Stimulated activated memory B cell treated with anti-CD40 and anti-IgM and Interleukin-4, amounts not matched to agents 10 μg/mL and 1 μg/mL and 100 μg/mL, for 72 hours (primary cell): ENCODE measurements at regions not wholly inside any gene's neighbourhood (a gene's known extent, or its start where the extent isn't known, plus 50 kb on each side); places are given as distances from the start of the nearest gene placed in this dataset.
"Not testable (repeated sequence)": the region's sequence is repeated elsewhere in the genome, so short reads cannot be mapped to it uniquely, and the experiment has no call there.

Experiments
- ATAC-seq: fragments of 150-1000 bp; cut with Tn5 transposase; 2 replicates; pipeline ENCODE4 v1.10.0; 2021
- H3K27ac Mint-ChIP-seq: one replicate; pipeline ENCODE4 v1.8.0; 2022; ENCODE audit warnings: mild to moderate bottlenecking, mixed read lengths
- H3K27me3 Mint-ChIP-seq: one replicate; pipeline ENCODE4 v1.8.0; 2022; ENCODE audit warnings: mixed read lengths
- H3K36me3 Mint-ChIP-seq: one replicate; pipeline ENCODE4 v1.8.0; 2022; ENCODE audit warnings: mixed read lengths
- H3K4me1 Mint-ChIP-seq: one replicate; pipeline ENCODE4 v1.8.0; 2022; ENCODE audit warnings: mixed read lengths
- H3K4me3 Mint-ChIP-seq: one replicate; pipeline ENCODE4 v1.8.0; 2022; ENCODE audit warnings: mild to moderate bottlenecking, moderate library complexity, mixed read lengths
- H3K9me3 Mint-ChIP-seq: one replicate; pipeline ENCODE4 v1.8.0; 2022; ENCODE audit warnings: mixed read lengths

GRCh38 chr3:157602424-157602823, 99.2 kb upstream of the VEPH1 start:
- peaks cover 16% of the 10 kb centered on the region for H3K27me3 Mint-ChIP-seq

GRCh38 chr3:157595259-157595658, 92.0 kb upstream of the VEPH1 start:
- no peak overlapping the region for H3K4me3 Mint-ChIP-seq
- H3K4me1 Mint-ChIP-seq: no peaks in the 10 kb centered on the region
- no peaks in the 10 kb centered on the region for H3K36me3 Mint-ChIP-seq
- ATAC-seq: no peak
- H3K27ac Mint-ChIP-seq: no peak overlapping the region
- peaks cover 9% of the 10 kb centered on the region for H3K27me3 Mint-ChIP-seq
- no peaks in the 10 kb centered on the region for H3K9me3 Mint-ChIP-seq

More at GRCh38 chr3:157602424-157602823, 99.2 kb upstream of the VEPH1 start:
- H3K9me3 Mint-ChIP-seq: no peaks in the 10 kb centered on the region
- ATAC-seq: no peak
- no peak overlapping the region for H3K4me3 Mint-ChIP-seq
- peaks cover 6% of the 10 kb centered on the region for H3K4me1 Mint-ChIP-seq
- H3K27ac Mint-ChIP-seq: no peak overlapping the region
- no peaks in the 10 kb centered on the region for H3K36me3 Mint-ChIP-seq

- Mint-ChIP-seq H3K4me1 (no peaks in the 10 kb centered on the region), H3K27ac (no peak overlapping the region), H3K27me3 (peaks cover 9% of the 10 kb centered on the region), H3K9me3 (no peaks in the 10 kb centered on the region), H3K36me3 (no peaks in the 10 kb centered on the region), H3K4me3 (no peak overlapping the region)
- no peak for ATAC-seq
Measured at GRCh38 chr3:157594413-157594812, 91.2 kb upstream of the VEPH1 start.

GRCh38 chr3:157592769-157593168, 89.6 kb upstream of the VEPH1 start:
- Mint-ChIP-seq H3K4me3 (no peak overlapping the region), H3K27ac (no peak overlapping the region), H3K36me3 (no peaks in the 10 kb centered on the region), H3K27me3 (peaks cover 9% of the 10 kb centered on the region), H3K9me3 (no peaks in the 10 kb centered on the region), H3K4me1 (no peaks in the 10 kb centered on the region)
- no peak for ATAC-seq

GRCh38 chr3:157590273-157590672, 87.1 kb upstream of the VEPH1 start:
- no peak overlapping the region for H3K27ac Mint-ChIP-seq
- H3K4me3 Mint-ChIP-seq: no peak overlapping the region
- no peaks in the 10 kb centered on the region for H3K27me3 Mint-ChIP-seq
- H3K36me3 Mint-ChIP-seq: no peaks in the 10 kb centered on the region
- no peak for ATAC-seq
- peaks cover 3% of the 10 kb centered on the region for H3K9me3 Mint-ChIP-seq
- no peaks in the 10 kb centered on the region for H3K4me1 Mint-ChIP-seq

- Mint-ChIP-seq H3K27me3 (no peaks in the 10 kb centered on the region), H3K27ac (no peak overlapping the region), H3K4me3 (no peak overlapping the region), H3K36me3 (no peaks in the 10 kb centered on the region), H3K4me1 (no peaks in the 10 kb centered on the region), H3K9me3 (peaks cover 3% of the 10 kb centered on the region)
- ATAC-seq: no peak
Measured at GRCh38 chr3:157589211-157589610, 86.0 kb upstream of the VEPH1 start.

GRCh38 chr3:157588386-157589060, 85.3 kb upstream of the VEPH1 start:
- no peaks in the 10 kb centered on the region for H3K4me1 Mint-ChIP-seq
- H3K4me3 Mint-ChIP-seq: no peak overlapping the region
- no peaks in the 10 kb centered on the region for H3K36me3 Mint-ChIP-seq
- peaks cover 3% of the 10 kb centered on the region for H3K9me3 Mint-ChIP-seq
- H3K27me3 Mint-ChIP-seq: no peaks in the 10 kb centered on the region
- H3K27ac Mint-ChIP-seq: no peak overlapping the region
- no peak for ATAC-seq

GRCh38 chr3:157586293-157586692, 83.1 kb upstream of the VEPH1 start:
- Mint-ChIP-seq H3K27ac (no peak overlapping the region), H3K36me3 (no peaks in the 10 kb centered on the region)
- ATAC-seq: no peak

GRCh38 chr3:157585386-157585785, 82.2 kb upstream of the VEPH1 start:
- Mint-ChIP-seq H3K36me3 (no peaks in the 10 kb centered on the region), H3K27me3 (no peaks in the 10 kb centered on the region), H3K27ac (no peak overlapping the region), H3K4me1 (no peaks in the 10 kb centered on the region), H3K9me3 (peaks cover 3% of the 10 kb centered on the region), H3K4me3 (no peak overlapping the region)
- ATAC-seq: no peak

More at GRCh38 chr3:157586293-157586692, 83.1 kb upstream of the VEPH1 start:
- Mint-ChIP-seq H3K9me3 (peaks cover 3% of the 10 kb centered on the region), H3K27me3 (no peaks in the 10 kb centered on the region), H3K4me1 (no peaks in the 10 kb centered on the region), H3K4me3 (no peak overlapping the region)

- H3K36me3 Mint-ChIP-seq: no peaks in the 10 kb centered on the region
- no peaks in the 10 kb centered on the region for H3K4me1 Mint-ChIP-seq
- no peak for ATAC-seq
- H3K9me3 Mint-ChIP-seq: peaks cover 3% of the 10 kb centered on the region
- H3K27me3 Mint-ChIP-seq: no peaks in the 10 kb centered on the region
- H3K27ac Mint-ChIP-seq: no peak overlapping the region
- H3K4me3 Mint-ChIP-seq: no peak overlapping the region
Measured at GRCh38 chr3:157582637-157582973, 79.4 kb upstream of the VEPH1 start.

- not testable (repeated sequence) for H3K4me1 Mint-ChIP-seq, H3K27me3 Mint-ChIP-seq, ATAC-seq, H3K27ac Mint-ChIP-seq, H3K9me3 Mint-ChIP-seq, H3K36me3 Mint-ChIP-seq, H3K4me3 Mint-ChIP-seq
Measured at GRCh38 chr3:157581956-157582636, 78.9 kb upstream of the VEPH1 start.

GRCh38 chr3:157581371-157581770, 78.2 kb upstream of the VEPH1 start:
- H3K36me3 Mint-ChIP-seq: no peaks in the 10 kb centered on the region
- H3K27me3 Mint-ChIP-seq: no peaks in the 10 kb centered on the region
- no peak for ATAC-seq
- no peaks in the 10 kb centered on the region for H3K4me1 Mint-ChIP-seq
- no peak overlapping the region for H3K27ac Mint-ChIP-seq
- no peak overlapping the region for H3K4me3 Mint-ChIP-seq
- no peaks in the 10 kb centered on the region for H3K9me3 Mint-ChIP-seq

GRCh38 chr3:157578181-157578580, 75.0 kb upstream of the VEPH1 start:
- ATAC-seq: no peak
- Mint-ChIP-seq H3K4me1 (no peaks in the 10 kb centered on the region), H3K36me3 (no peaks in the 10 kb centered on the region), H3K27me3 (no peaks in the 10 kb centered on the region), H3K9me3 (no peaks in the 10 kb centered on the region), H3K4me3 (no peak overlapping the region), H3K27ac (no peak overlapping the region)

- no peak for ATAC-seq
- Mint-ChIP-seq H3K4me1 (no peaks in the 10 kb centered on the region), H3K27ac (no peak overlapping the region), H3K9me3 (no peaks in the 10 kb centered on the region), H3K27me3 (no peaks in the 10 kb centered on the region), H3K4me3 (no peak overlapping the region), H3K36me3 (no peaks in the 10 kb centered on the region)
Measured at GRCh38 chr3:157574531-157574930, 71.3 kb upstream of the VEPH1 start.

GRCh38 chr3:157573780-157574378, 70.7 kb upstream of the VEPH1 start:
- no peaks in the 10 kb centered on the region for H3K27me3 Mint-ChIP-seq
- no peak overlapping the region for H3K4me3 Mint-ChIP-seq
- H3K36me3 Mint-ChIP-seq: no peaks in the 10 kb centered on the region
- no peak for ATAC-seq
- no peaks in the 10 kb centered on the region for H3K4me1 Mint-ChIP-seq
- no peaks in the 10 kb centered on the region for H3K9me3 Mint-ChIP-seq
- H3K27ac Mint-ChIP-seq: no peak overlapping the region

- Mint-ChIP-seq H3K27ac (no peak overlapping the region), H3K4me1 (no peaks in the 10 kb centered on the region), H3K27me3 (no peaks in the 10 kb centered on the region), H3K9me3 (no peaks in the 10 kb centered on the region), H3K36me3 (no peaks in the 10 kb centered on the region), H3K4me3 (no peak overlapping the region)
- no peak for ATAC-seq
Measured at GRCh38 chr3:157573281-157573680, 70.1 kb upstream of the VEPH1 start.
